ENCODE measurements at regions not wholly inside any gene's neighbourhood (a gene's known extent, or its start where the extent isn't known, plus 50 kb on each side); places are given as distances from the start of the nearest gene placed in this dataset.
A peak's percentile ranks its signal among the peaks of the same experiment; 100 is the strongest.

GRCh38 chr6:134416418-134417154 is 98.7 kb upstream of the SGK1 start:
- no peak overlapping the region for H3K9ac ChIP-seq (ENCODE audit: low read depth, low read length, poor library complexity)
- no peak for DNase-seq (ENCODE audit: low spot score)
- H3K23ac ChIP-seq (ENCODE audit: low read depth, low read length, poor library complexity) = no peak overlapping the region
- H3K14ac ChIP-seq (ENCODE audit: low read length) = no peak overlapping the region
- H3K36me3 ChIP-seq (replicated peaks in 1 of 2; ENCODE audit: control insufficient read depth in 2 of 2, insufficient read depth in 2 of 2, low read length in 2 of 2) = no peaks in the 10 kb centered on the region
- no peak overlapping the region for H2BK120ac ChIP-seq (ENCODE audit: low read depth, low read length)
- no peak overlapping the region for H3K4ac ChIP-seq (ENCODE audit: low read length)
- no CpG with 5 or more reads among the region's 10 CpGs for WGBS, 2 donors (ENCODE audit: extremely low coverage in 2 of 2, insufficient read length in 2 of 2, insufficient replicate concordance in 1 of 2)
- no peak overlapping the region for H3K4me3 ChIP-seq (ENCODE audit: low read length in 2 of 2)
- no peak overlapping the region for H3K18ac ChIP-seq (ENCODE audit: low read length)
- H2AK5ac ChIP-seq (ENCODE audit: low read depth, low read length) = no peak overlapping the region
- H2BK5ac ChIP-seq (ENCODE audit: low read length) = no peak overlapping the region
- H3K79me1 ChIP-seq (ENCODE audit: low read depth, low read length) = no peaks in the 10 kb centered on the region
- H4K8ac ChIP-seq (ENCODE audit: low read depth, low read length) = no peak overlapping the region
- H2BK15ac ChIP-seq (ENCODE audit: low read length) = no peak overlapping the region
- no peak overlapping the region for H2AFZ ChIP-seq (ENCODE audit: low read length)
- H3K4me2 ChIP-seq (ENCODE audit: insufficient read depth, low read length, poor library complexity, severe bottlenecking) = no peak overlapping the region
- no peak overlapping the region for H3K27ac ChIP-seq (replicated peaks; ENCODE audit: low read length)
- H3K9me3 ChIP-seq (replicated peaks in 1 of 2; ENCODE audit: control insufficient read depth in 2 of 2, insufficient read depth in 1 of 2, low read depth in 1 of 2, low read length in 2 of 2) = no peaks in the 10 kb centered on the region
- H2BK12ac ChIP-seq (ENCODE audit: low read length) = no peak overlapping the region
- no peak overlapping the region for H4K91ac ChIP-seq (ENCODE audit: low read depth, low read length, poor library complexity)
- no peaks in the 10 kb centered on the region for H3K27me3 ChIP-seq (ENCODE audit: control insufficient read depth in 3 of 3, insufficient read depth in 3 of 3, low read depth in 1 of 3, low read length in 3 of 3)
- H3K4me1 ChIP-seq (ENCODE audit: control insufficient read depth in 2 of 2, insufficient read depth in 1 of 2, low read depth in 1 of 2, low read length in 2 of 2) = peaks cover 0 to 2% of the 10 kb centered on the region in 2 donors

- no peak overlapping the region for H2BK5ac ChIP-seq (ENCODE audit: low read length)
- H2AFZ ChIP-seq (ENCODE audit: low read length) = peak overlapping the region; percentile 8
Measured at GRCh38 chr6:134415656-134416055, 97.7 kb upstream of the SGK1 start.

GRCh38 chr6:134415194-134415593 is 97.3 kb upstream of the SGK1 start:
- H3K9me3 ChIP-seq (replicated peaks in 1 of 2; ENCODE audit: control insufficient read depth in 2 of 2, insufficient read depth in 1 of 2, low read depth in 1 of 2, low read length in 2 of 2) = no peaks in the 10 kb centered on the region
- H3K4me2 ChIP-seq (ENCODE audit: insufficient read depth, low read length, poor library complexity, severe bottlenecking) = no peak overlapping the region
- H2BK15ac ChIP-seq (ENCODE audit: low read length) = no peak overlapping the region
- no peak overlapping the region for H2AK5ac ChIP-seq (ENCODE audit: low read depth, low read length)
- H3K18ac ChIP-seq (ENCODE audit: low read length) = no peak overlapping the region
- no peak overlapping the region for H4K8ac ChIP-seq (ENCODE audit: low read depth, low read length)
- H2BK5ac ChIP-seq (ENCODE audit: low read length) = no peak overlapping the region
- H3K4ac ChIP-seq (ENCODE audit: low read length) = no peak overlapping the region
- no peak overlapping the region for H3K4me3 ChIP-seq (ENCODE audit: low read length in 2 of 2)
- H3K9ac ChIP-seq (ENCODE audit: low read depth, low read length, poor library complexity) = no peak overlapping the region
- H2AFZ ChIP-seq (ENCODE audit: low read length) = peak overlapping the region; percentile 8
- H4K91ac ChIP-seq (ENCODE audit: low read depth, low read length, poor library complexity) = no peak overlapping the region
- no CpG with 5 or more reads among the region's 4 CpGs for WGBS, 2 donors (ENCODE audit: extremely low coverage in 2 of 2, insufficient read length in 2 of 2, insufficient replicate concordance in 1 of 2)
- no peak overlapping the region for H3K27ac ChIP-seq (replicated peaks; ENCODE audit: low read length)
- H3K79me1 ChIP-seq (ENCODE audit: low read depth, low read length) = no peaks in the 10 kb centered on the region
- no peak overlapping the region for H2BK12ac ChIP-seq (ENCODE audit: low read length)
- H3K23ac ChIP-seq (ENCODE audit: low read depth, low read length, poor library complexity) = no peak overlapping the region
- no peak overlapping the region for H3K14ac ChIP-seq (ENCODE audit: low read length)
- H3K36me3 ChIP-seq (replicated peaks in 1 of 2; ENCODE audit: control insufficient read depth in 2 of 2, insufficient read depth in 2 of 2, low read length in 2 of 2) = no peaks in the 10 kb centered on the region
- no peaks in the 10 kb centered on the region for H3K27me3 ChIP-seq (ENCODE audit: control insufficient read depth in 3 of 3, insufficient read depth in 3 of 3, low read depth in 1 of 3, low read length in 3 of 3)
- H3K4me1 ChIP-seq (ENCODE audit: control insufficient read depth in 2 of 2, insufficient read depth in 1 of 2, low read depth in 1 of 2, low read length in 2 of 2) = peaks cover 0 to 2% of the 10 kb centered on the region in 2 donors
- no peak overlapping the region for H2BK120ac ChIP-seq (ENCODE audit: low read depth, low read length)
- DNase-seq (ENCODE audit: low spot score) = no peak

More at GRCh38 chr6:134415656-134416055, 97.7 kb upstream of the SGK1 start:
- H3K14ac ChIP-seq (ENCODE audit: low read length) = no peak overlapping the region
- no peak overlapping the region for H2BK12ac ChIP-seq (ENCODE audit: low read length)
- H2BK15ac ChIP-seq (ENCODE audit: low read length) = no peak overlapping the region
- no peaks in the 10 kb centered on the region for H3K27me3 ChIP-seq (ENCODE audit: control insufficient read depth in 3 of 3, insufficient read depth in 3 of 3, low read depth in 1 of 3, low read length in 3 of 3)
- H3K36me3 ChIP-seq (replicated peaks in 1 of 2; ENCODE audit: control insufficient read depth in 2 of 2, insufficient read depth in 2 of 2, low read length in 2 of 2) = no peaks in the 10 kb centered on the region
- no CpG with 5 or more reads among the region's 4 CpGs for WGBS, 2 donors (ENCODE audit: extremely low coverage in 2 of 2, insufficient read length in 2 of 2, insufficient replicate concordance in 1 of 2)
- H3K23ac ChIP-seq (ENCODE audit: low read depth, low read length, poor library complexity) = no peak overlapping the region
- no peak overlapping the region for H3K18ac ChIP-seq (ENCODE audit: low read length)
- DNase-seq (ENCODE audit: low spot score) = no peak
- no peaks in the 10 kb centered on the region for H3K79me1 ChIP-seq (ENCODE audit: low read depth, low read length)
- peaks cover 0 to 2% of the 10 kb centered on the region in 2 donors for H3K4me1 ChIP-seq (ENCODE audit: control insufficient read depth in 2 of 2, insufficient read depth in 1 of 2, low read depth in 1 of 2, low read length in 2 of 2)
- H3K27ac ChIP-seq (replicated peaks; ENCODE audit: low read length) = no peak overlapping the region
- H4K8ac ChIP-seq (ENCODE audit: low read depth, low read length) = no peak overlapping the region
- no peak overlapping the region for H2BK120ac ChIP-seq (ENCODE audit: low read depth, low read length)
- H3K4ac ChIP-seq (ENCODE audit: low read length) = no peak overlapping the region
- no peaks in the 10 kb centered on the region for H3K9me3 ChIP-seq (replicated peaks in 1 of 2; ENCODE audit: control insufficient read depth in 2 of 2, insufficient read depth in 1 of 2, low read depth in 1 of 2, low read length in 2 of 2)
- H4K91ac ChIP-seq (ENCODE audit: low read depth, low read length, poor library complexity) = no peak overlapping the region
- H3K4me2 ChIP-seq (ENCODE audit: insufficient read depth, low read length, poor library complexity, severe bottlenecking) = no peak overlapping the region
- H3K9ac ChIP-seq (ENCODE audit: low read depth, low read length, poor library complexity) = no peak overlapping the region
- H3K4me3 ChIP-seq (ENCODE audit: low read length in 2 of 2) = no peak overlapping the region
- H2AK5ac ChIP-seq (ENCODE audit: low read depth, low read length) = no peak overlapping the region

- Histone ChIP-seq H3K4me3 (ENCODE audit: low read length in 2 of 2) (no peak overlapping the region), H4K91ac (ENCODE audit: low read depth, low read length, poor library complexity) (no peak overlapping the region), H2BK5ac (ENCODE audit: low read length) (no peak overlapping the region), H3K36me3 (replicated peaks in 1 of 2; ENCODE audit: control insufficient read depth in 2 of 2, insufficient read depth in 2 of 2, low read length in 2 of 2) (no peaks in the 10 kb centered on the region), H3K4ac (ENCODE audit: low read length) (no peak overlapping the region), H4K8ac (ENCODE audit: low read depth, low read length) (no peak overlapping the region), H2BK15ac (ENCODE audit: low read length) (no peak overlapping the region), H3K18ac (ENCODE audit: low read length) (no peak overlapping the region), H3K9ac (ENCODE audit: low read depth, low read length, poor library complexity) (no peak overlapping the region), H3K23ac (ENCODE audit: low read depth, low read length, poor library complexity) (no peak overlapping the region), H3K4me1 (ENCODE audit: control insufficient read depth in 2 of 2, insufficient read depth in 1 of 2, low read depth in 1 of 2, low read length in 2 of 2) (peaks cover 0 to 2% of the 10 kb centered on the region in 2 donors), H3K9me3 (replicated peaks in 1 of 2; ENCODE audit: control insufficient read depth in 2 of 2, insufficient read depth in 1 of 2, low read depth in 1 of 2, low read length in 2 of 2) (no peaks in the 10 kb centered on the region), H3K27me3 (ENCODE audit: control insufficient read depth in 3 of 3, insufficient read depth in 3 of 3, low read depth in 1 of 3, low read length in 3 of 3) (no peaks in the 10 kb centered on the region), H3K4me2 (ENCODE audit: insufficient read depth, low read length, poor library complexity, severe bottlenecking) (no peak overlapping the region), H2AFZ (ENCODE audit: low read length) (no peak overlapping the region), H2AK5ac (ENCODE audit: low read depth, low read length) (no peak overlapping the region), H3K27ac (replicated peaks; ENCODE audit: low read length) (no peak overlapping the region), H2BK120ac (ENCODE audit: low read depth, low read length) (no peak overlapping the region), H2BK12ac (ENCODE audit: low read length) (no peak overlapping the region), H3K14ac (ENCODE audit: low read length) (no peak overlapping the region), H3K79me1 (ENCODE audit: low read depth, low read length) (no peaks in the 10 kb centered on the region)
- DNase-seq (ENCODE audit: low spot score) = no peak
- WGBS, 2 donors (ENCODE audit: extremely low coverage in 2 of 2, insufficient read length in 2 of 2, insufficient replicate concordance in 1 of 2) = no CpG with 5 or more reads among the region's 7 CpGs
Measured at GRCh38 chr6:134414793-134415192, 96.9 kb upstream of the SGK1 start.

Measured in neuronal stem cell (in vitro differentiated cells).